GM21619 (cell line): ENCODE measurements at regions not wholly inside any gene's neighbourhood (a gene's known extent, or its start where the extent isn't known, plus 50 kb on each side); places are given as distances from the start of the nearest gene placed in this dataset.
"Not testable (repeated sequence)": the region's sequence is repeated elsewhere in the genome, so short reads cannot be mapped to it uniquely, and the experiment has no call there.

Source experiments
- ATAC-seq: cut with Tn5 transposase; IDR thresholded peaks from one replicate; pipeline ENCODE4 v1.9.1; 2021; ENCODE audit not compliant: unreplicated experiment

DNA sequence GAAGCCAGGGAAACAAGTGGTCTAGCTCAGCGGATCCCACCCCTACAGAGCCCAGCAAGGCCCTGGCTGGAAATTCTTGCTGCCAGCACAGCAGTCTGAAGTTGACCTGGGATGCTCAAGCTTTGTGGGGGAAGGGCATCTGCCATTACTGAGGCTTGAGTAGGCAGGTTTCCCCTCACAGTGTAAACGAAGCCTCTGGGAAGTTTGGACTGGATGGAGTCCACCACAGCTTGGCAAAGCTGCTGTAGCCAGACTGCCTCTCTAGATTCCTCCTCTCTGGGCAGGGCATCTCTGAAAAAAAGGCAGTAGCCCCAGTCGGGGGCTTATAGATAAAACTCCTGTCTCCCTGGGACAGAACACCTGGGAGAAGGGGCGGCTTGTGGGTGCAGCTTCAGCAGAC, 365.9 kb upstream of the SALL1 start:
- ATAC-seq, result not testable (repeated sequence)

DNA sequence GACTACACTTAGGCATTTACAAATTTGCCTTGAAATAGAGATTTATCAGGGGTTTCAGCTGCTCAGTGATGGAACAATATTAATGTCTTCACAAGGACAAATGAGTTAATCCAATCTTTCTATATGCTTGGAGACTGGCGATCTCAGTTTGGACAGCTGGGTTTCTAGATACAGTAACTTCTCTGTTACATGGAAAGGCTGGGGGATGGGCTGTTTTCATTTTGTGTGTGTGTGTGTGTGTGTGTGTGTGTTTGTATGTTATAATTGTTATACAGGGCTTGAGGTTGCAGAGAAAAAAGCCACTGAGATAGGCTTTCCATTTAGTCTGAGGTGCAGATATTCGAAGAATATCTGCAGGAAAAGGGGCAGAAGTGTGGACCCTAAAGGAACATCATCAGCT, 359.3 kb upstream of the SALL1 start:
- no peak for ATAC-seq

DNA sequence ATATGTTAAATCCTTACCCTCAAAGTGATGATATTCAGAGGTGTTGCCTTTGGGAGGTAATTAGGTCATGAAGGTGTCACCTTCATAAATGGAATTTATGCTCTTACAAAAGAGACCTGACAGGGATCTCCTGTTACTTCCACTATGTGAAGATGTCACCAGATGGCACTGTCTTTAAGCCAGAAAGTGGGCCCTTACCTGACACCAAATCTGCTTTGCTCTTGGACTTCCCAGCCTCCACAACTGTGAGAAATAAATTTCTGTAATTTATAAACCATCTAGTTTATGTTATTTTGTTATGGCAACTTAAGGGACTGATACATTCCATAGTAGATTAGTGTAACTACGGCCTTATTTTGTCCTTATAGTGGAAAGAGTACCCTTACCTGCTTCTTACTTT, 358.3 kb upstream of the SALL1 start:
- ATAC-seq, result no peak

DNA sequence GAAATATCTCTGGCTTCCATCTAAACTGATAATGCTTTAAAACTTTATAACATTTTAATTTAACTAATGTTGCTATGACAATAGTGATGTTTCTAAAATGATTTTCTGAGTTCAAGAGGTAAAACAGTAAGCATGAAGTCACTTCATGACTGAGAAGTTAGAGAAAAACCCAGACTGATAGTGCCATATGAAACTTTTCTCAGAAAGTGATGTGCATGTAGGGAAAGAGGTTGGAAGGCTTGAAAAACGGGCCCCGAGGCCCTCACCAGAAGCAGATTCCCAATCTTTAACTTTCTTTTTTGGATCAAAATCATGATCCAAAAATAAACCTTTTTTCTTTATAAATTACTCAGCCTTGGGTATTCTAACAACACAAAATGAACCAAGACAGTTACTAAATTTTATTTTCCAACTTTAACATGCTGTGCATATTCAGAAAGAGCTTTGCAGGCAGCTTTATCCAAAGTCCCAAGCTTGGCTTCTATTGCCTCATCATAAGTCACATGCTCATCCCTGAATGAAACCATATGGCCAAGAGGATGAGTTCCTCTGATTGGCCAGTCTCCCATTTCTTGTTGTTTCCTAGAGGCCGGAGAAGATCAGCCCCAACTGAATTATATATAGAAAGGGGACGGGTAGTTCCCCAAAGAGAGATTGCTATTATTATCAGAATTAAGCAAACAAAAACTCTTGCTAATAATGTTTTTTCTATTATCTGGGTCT, 357.6 kb upstream of the SALL1 start:
- ATAC-seq, result no peak

DNA sequence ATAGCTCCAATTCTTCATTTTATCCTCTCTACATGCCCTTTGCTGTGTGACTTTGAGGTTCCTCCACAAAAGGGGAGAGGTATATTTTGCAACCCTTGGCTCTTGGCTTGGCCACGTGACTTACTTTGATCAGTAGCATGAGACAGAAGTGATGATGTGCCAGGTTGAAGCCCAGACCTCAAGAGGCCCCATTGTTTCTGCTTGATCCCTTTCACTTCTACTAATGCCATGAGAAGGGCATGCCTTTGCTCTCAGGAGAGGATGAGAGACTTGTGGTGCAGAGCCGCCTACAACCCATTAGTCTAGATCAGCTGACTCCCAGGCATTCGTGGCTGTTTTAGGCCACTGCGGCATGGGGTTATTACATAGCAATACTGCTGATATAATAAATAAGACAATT, 356.2 kb upstream of the SALL1 start:
- no peak for ATAC-seq

DNA sequence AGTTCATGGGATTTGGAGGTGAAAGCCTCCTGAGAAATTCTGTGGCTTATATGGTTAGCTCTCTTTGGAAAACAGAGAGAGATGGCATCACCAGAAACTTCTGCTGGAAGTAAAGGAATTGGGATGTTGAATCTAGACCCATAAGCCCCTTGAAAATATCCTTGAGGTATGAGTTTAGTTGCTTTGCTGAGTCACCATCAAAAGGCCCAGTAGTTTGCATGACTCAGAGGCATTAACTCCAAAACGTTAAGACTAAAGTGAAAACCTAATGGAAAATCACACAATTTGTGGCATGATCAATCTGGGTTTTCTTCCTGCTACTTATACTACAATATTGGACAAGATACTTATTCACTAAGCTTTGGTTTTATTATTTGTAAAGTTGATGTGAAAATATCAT, 349.2 kb upstream of the SALL1 start:
- no peak for ATAC-seq

DNA sequence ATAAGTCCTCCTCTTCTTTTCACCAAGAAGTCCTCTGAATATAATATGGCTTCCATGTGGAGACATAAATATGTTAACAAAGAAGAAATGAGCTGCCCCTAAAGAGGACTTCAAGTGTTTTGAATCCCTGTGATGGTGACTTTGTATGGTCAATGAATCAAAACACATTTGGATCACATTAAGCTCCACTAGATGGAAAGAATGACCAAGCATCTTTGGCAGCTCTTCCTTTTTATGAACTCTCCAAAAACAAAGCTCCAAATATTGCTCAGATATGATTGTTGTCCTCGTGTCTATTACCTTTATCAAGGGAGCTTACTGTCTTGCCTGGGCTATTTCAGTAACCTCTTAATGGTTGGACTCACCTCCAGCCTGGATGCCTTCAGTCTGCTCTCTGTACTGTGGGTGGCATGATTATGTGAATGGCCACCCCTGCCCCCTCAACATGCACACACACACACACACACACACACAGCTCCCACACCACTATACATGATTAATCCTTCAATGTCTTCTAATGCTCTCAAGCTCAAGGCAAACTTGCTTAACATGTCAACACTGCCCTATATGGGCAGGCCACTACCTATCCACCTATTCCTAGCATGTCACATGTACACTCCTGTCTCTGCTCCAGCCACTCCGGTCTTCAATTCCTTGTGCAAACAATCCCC, 346.6 kb upstream of the SALL1 start:
- no peak for ATAC-seq

DNA sequence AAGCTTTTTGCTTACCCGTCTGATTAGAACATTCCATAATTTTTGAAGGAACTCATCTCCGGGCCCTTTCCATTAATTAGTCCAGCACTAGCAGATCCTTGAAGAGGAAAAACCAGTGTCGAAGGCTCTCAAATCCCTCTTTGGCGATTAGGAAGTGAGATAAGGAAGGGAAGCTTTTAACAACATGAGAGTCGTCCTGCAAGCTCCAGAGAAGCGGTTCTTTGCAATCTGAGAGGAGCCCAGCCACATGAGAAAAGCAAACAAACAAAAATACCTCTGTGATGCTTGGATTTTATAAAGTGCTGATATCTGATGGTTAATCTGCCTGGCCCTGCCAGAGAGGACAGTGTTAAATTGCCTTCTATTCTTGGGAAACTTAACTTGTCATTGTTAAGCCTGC, 339.8 kb upstream of the SALL1 start:
- ATAC-seq, result no peak

DNA sequence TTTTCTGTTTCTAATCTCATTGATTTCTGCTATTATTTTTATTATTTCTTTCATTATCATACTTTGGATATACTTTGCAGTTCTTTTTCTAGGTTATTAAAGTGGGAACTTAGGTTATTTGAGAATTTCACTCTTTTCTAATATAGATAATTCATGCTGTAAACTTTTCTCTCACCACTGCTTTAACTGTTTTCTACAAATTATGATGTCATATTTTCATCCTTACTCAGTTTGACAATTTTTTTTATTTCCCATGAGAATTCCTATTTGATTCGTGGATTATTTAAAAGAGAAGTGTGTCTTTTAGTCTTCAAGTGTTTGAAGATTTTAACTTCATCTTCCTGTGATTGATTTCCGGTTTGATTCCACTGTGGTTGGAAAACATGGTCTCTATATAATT, 336.8 kb upstream of the SALL1 start:
- ATAC-seq, result no peak

DNA sequence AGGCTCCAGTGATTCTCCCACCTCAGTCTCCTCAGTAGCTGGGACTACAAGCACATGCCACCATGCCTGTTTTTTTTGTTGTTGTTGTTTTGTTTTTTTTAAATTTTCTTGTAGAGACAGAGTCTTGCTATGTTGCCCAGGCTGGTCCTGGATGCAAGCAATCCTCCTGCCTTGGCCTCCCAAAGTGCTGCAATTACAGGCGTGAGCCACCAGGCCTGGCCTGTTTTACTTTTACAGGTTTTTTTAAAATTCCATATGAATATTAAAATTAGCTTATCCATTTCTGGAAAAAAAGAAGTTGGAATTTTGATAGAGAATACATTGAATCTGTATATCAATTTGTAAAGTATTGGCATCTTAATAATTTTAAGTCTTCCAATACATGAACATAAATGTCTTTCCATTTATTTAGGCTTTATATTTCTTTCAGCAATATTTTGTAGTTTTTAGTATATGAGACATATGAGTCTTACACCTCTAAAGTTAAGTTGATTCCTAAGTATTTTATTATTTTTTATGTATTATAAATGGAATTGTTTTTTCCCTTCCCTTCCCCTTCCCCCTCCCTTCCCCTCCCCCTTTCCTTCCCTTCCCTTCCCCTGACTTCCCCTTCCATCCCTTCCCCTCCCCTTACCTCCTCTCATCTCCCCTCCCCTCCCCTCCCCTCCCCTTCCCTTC, 323.5 kb upstream of the SALL1 start:
- ATAC-seq, result no peak

DNA sequence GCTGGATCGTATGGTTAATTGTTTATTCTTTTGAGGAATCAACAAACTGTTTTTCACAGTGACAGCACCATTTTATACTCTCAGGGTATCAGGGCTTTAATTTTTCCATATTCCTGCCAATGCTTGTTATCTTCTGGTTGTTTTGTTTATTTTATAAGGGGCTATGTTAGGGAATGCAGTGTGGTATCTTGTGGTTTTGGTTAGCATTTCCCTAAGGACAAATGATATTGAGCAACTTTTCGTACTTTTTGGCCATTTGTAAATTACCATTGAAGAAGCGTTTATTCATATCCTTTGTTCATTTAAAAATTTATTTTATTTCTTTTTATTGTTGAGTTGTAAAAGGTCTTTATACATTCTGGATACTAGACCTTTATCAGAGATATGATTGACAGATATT, 322.0 kb upstream of the SALL1 start:
- no peak for ATAC-seq

DNA sequence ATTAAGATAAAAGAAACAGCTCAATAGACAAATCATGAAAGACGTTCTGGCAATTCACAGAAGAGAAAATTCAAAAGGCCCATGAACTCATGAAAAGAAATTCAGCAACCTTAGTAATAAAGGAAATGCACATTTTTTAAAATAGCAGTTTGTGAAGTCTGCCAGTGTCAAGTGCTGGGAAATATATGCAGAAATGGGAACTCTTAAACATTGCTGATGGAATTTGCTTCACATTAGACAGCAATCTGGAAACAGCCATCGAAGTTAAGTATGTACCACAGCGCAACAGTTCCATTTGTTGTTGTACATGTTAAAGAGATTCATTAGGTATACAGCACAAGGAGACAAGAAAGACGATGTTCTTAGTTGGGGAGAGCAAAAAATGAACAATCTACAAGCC, 319.4 kb upstream of the SALL1 start:
- ATAC-seq, result no peak

DNA sequence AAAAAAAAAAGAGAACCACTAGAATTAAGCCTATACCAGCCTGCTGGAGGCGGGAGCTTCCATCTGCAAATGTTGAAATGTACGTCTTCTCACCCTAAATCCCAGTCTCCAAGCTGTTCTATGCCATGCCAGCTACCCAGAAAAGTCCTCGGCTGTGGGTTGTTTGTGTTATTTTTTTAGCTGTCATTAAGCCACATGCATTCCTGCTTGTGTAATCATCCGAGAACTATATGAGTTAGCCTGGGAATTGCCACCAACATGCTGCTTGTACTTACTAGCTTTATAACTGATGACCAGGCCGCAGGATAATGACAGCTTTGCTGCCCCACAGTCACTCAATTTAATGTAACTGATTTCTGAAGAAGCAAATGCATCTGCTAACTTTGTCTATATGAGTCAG, 313.9 kb upstream of the SALL1 start:
- no peak for ATAC-seq

DNA sequence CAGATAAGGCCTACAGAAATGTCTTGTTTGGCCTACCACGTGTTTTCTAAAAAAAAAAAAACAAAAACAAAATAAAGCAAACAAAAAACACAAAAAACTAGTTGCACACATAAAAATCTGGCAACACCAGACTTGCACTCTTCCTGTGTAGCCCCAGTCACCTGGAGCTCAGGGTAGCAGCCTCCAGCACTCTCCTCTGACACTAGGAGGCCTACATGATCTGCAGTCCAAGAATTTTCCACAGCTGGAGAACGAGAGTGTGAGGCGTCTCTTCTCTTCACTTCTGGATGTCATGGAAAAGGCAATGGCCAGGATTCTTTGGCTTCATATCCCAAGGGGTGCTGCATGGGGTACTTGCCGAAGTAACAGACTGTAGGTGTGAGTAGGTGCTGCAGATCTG, 310.2 kb upstream of the SALL1 start:
- ATAC-seq, result no peak

DNA sequence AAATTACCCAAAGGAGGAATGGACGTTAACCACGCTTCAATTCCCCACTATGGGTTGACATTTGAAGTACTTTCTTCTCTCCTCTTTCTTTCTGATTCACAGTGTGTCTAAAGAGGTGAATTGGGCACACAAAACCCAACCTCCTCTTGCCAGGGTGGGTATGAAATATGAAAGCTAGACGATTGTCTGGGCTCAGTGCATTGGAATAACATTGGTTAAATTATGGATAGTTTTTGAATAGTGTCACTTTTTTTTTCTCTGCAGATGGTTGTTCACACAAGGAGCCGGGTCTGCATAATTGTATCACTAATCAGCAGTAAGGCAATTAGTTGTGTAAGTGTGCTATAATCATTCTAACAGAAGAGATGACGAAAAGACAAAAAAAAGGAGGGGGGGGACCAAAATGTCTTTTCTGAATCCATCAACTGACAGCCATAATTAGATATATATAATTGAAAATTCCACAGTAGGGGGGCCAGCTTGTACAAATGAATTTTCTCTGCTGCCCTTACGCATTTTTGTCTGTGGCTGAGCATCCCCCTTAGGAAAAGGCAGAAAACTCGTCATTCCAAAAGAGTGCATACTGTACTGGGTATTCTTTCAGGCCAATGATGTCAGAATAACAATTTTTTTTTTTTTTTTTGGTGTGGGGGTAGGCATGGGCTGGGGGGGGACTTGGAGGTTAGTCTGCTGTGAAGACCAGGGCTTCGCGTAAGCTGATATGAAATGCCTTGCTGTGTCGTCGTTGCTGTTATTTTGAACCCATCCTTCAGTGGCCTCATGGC, 307.5 kb upstream of the SALL1 start:
- no peak for ATAC-seq

DNA sequence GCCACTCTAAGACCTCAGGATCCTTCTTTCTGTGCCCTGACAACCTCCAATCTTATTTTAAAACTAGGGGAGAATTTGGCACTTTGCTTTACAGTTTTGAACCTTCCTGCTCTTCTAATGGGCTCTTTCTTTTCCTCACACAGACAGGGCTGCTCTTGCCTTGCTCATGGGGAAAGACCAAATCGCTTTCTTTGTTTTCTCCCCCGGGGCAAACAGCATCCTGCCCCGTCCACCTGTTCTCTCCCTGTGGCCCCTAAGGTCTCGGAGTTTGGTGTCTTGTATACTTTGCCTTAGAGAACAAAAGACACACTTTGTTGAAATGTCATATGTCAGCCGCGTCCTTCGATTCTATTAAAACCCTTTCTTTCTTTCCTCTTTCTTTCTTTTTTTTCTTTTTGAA, 306.7 kb upstream of the SALL1 start:
- ATAC-seq, result no peak

DNA sequence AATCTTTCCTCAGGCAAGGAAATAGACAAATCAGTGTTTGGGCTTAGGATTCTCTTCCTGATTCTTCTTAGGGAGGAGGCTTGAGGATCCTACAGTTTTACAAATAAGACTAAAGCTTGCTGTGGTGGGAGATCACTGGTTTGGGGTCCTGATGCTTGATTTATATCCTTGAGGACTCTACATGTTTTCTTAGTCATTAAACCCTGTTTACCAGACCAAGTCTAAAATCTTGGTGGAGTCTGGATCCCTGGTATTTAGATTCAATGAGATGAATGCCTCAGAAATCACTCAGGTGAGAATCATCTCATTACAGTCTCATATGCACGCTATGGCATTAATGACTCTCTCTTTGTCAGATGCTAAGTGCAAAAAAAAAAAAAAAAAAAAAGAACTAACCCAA, 304.3 kb upstream of the SALL1 start:
- ATAC-seq, result no peak

DNA sequence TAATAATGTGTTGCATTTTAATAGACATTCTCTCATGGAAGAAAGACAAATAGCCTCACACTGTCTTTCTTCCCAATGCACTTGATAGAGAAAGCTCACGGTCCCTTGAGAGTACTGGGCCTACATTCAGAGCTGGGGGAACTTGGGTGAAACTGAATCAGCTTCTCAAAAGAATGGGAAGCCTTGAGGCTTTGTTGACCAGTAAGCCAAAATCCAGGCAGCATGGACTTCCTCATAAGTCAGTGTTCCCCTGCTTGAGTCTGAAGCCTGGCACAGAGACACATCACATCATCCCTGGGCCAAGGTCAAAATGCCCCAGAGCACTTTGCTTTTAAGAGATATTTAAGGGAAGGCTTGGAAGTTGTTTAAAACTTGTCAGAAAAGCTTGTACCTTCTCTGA, 302.2 kb upstream of the SALL1 start:
- no peak for ATAC-seq

DNA sequence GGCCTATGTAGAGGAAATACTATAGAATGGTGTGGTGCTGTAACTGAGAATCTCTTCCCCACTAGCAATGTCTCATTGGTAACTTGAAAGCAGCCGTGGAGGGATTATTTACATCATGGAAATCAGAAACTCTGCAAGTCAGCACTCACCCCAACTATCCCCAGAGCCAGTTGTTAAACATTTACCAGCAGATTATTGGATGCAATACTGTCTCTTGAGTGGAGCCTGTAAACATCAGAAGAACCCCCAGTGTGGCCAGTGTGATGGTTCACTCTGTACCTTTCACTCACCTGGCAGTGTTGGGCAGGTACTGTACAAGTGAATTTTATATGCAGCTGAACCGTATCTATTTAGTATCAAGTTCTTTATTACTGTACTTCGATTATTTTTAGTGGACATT, 299.8 kb upstream of the SALL1 start:
- no peak for ATAC-seq

DNA sequence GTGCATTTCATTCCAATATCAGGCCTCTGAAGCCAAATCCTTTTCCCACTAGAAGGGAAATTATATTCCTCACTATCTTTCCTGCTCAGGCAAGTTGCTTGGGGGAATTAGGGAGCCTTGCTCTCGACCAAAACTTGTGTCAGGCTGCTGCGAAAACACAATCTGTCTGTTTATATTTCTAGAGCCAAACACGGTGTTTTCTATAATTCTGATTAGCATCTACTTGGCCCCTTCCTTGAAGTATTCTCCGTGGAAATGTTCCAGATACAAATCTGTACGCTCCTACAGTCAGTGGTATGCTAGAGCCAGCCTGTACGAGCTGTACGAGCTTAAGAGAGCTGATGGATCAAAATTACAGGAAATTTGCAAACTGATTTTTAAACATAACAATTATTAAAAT, 299.3 kb upstream of the SALL1 start:
- ATAC-seq, result no peak

DNA sequence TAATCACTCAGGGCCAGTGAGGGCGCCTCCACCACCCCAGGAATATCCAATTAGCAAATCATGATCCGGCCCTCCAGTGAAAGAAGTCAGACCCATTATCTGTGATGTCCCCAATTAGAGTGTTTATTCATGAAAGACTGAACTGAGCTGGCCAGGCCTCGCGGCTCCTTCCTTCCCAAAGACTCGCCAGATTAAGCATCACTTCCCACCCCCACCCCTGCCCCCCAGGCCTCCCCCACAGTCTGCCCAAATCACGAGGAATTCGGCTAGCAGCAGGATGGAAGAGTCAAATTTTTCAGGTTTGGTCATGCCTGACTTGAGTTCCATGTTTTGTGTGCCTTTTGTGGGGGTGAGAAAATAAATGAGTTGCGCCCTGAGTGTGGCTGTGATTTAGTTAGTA, 298.4 kb upstream of the SALL1 start:
- ATAC-seq, result no peak

DNA sequence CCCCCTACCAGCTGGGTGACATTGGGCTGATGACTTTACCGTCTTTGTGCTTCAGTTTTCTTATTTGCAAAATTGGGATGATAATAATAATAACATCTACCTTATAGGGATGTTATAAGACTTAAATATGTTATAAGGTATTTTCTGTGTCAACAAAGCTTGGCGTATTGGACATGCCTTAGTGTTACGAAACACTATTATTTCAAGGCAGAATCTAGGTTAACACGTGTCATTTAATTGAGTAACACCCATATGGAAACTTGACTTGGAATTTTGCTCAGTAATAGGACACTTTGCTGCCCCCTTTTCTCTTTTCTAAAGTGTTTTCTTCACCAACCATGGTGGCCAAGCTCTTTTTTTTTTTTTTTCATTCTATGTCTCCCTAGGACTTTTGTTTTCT, 294.2 kb upstream of the SALL1 start:
- no peak for ATAC-seq
